Lung (tissue), 11 donors: ENCODE measurements at regions not wholly inside any gene's neighbourhood (a gene's known extent, or its start where the extent isn't known, plus 50 kb on each side); places are given as distances from the start of the nearest gene placed in this dataset.

ENCODE experiments used
- ATAC-seq: fragments of 200-7000 bp; cut with Tn5 transposase; one replicate; pipeline ENCODE4 v1.9.1; 2020; ENCODE audit warnings: moderate number of reproducible peaks; ENCODE audit not compliant: insufficient read depth, low FRiP score
- DNase-seq, 3 donors: peaks; one replicate each; pipeline ENCODE4 v3.0.0-alpha.2; 2013 to 2017
- H3K27ac ChIP-seq, 2 donors: one replicate each; pipeline ENCODE4 v1.5.1; 2013; ENCODE audit warnings: mild to moderate bottlenecking in 2 of 2, moderate library complexity in 2 of 2, control low read depth in 1 of 2, inconsistent platforms in 1 of 2, low read depth in 1 of 2, low read length in 1 of 2
- H3K27me3 ChIP-seq, 3 donors: one replicate each; pipeline ENCODE4 v1.5.1; 2013; ENCODE audit warnings: low read length in 2 of 3; ENCODE audit not compliant: control insufficient read depth in 3 of 3, insufficient read depth in 3 of 3
- H3K36me3 ChIP-seq, 4 donors: one replicate each; pipeline ENCODE4 v1.5.1; 2013; ENCODE audit warnings: low read length in 4 of 4, mild to moderate bottlenecking in 1 of 4, moderate library complexity in 1 of 4; ENCODE audit not compliant: control insufficient read depth in 4 of 4, insufficient read depth in 4 of 4
- H3K4me1 ChIP-seq, 5 donors: one replicate each; pipeline ENCODE4 v1.5.1; 2013; ENCODE audit warnings: low read length in 5 of 5, mild to moderate bottlenecking in 2 of 5, moderate library complexity in 1 of 5; ENCODE audit not compliant: control insufficient read depth in 5 of 5, insufficient read depth in 5 of 5
- H3K4me3 ChIP-seq: one replicate; pipeline ENCODE4 v1.5.1; 2013; ENCODE audit warnings: mild to moderate bottlenecking, control low read depth, moderate library complexity
- H3K9ac ChIP-seq, 2 donors: one replicate each; pipeline ENCODE4 v1.5.1; 2013; ENCODE audit warnings: low read length in 2 of 2, control low read depth in 1 of 2; ENCODE audit not compliant: insufficient read depth in 1 of 2
- H3K9me3 ChIP-seq, 4 donors: one replicate each; pipeline ENCODE4 v1.5.1; 2013; ENCODE audit warnings: low read length in 3 of 4, mild to moderate bottlenecking in 1 of 4, moderate library complexity in 1 of 4; ENCODE audit not compliant: control insufficient read depth in 4 of 4, insufficient read depth in 3 of 4
- CTCF ChIP-seq: IDR thresholded peaks from 2 replicates; pipeline ENCODE4 v1.5.1; 2012; ENCODE audit warnings: mild to moderate bottlenecking; ENCODE audit errors: control extremely low read depth, extremely low read depth
- WGBS, 2 donors: extraction: QIAGEN DNeasy Blood & Tissue Kit; methylation state at CpG; one replicate each; pipeline ENCODE4 v1.1.7; 2013; 5-methylcytosine and 5-hydroxymethylcytosine counted together
- donor health status: control.
- donor health status: control.
- donor health status: Bipolar disorder and iron deficiency.
- donor health status: healthy.
- donor health status: DM: yes; HTN: yes; CAD: no.

- peaks cover 0 to 2% (median 0%) of the 10 kb centered on the region in 3 donors for H3K27me3 ChIP-seq
These were observed 822.7 kb downstream of the NTRK3 start for GRCh38 chr15:87433871-87434270.

GRCh38 chr15:87429754-87430153 is 826.8 kb downstream of the NTRK3 start:
- no peak for TF ChIP-seq CTCF
- Histone ChIP-seq H3K9me3 (peaks cover 0 to 2% (median 0%) of the 10 kb centered on the region in 4 donors), H3K27me3 (peaks cover 0 to 2% (median 0%) of the 10 kb centered on the region in 3 donors), H3K4me3 (no peak overlapping the region), H3K9ac (no peak overlapping the region), H3K36me3 (no peaks in the 10 kb centered on the region), H3K27ac (no peak overlapping the region), H3K4me1 (no peaks in the 10 kb centered on the region)
- no peak for DNase-seq
- WGBS, 2 donors = 56 to 59% methylated on average over 1 of the region's 1 CpG
- ATAC-seq = no peak

More at GRCh38 chr15:87433871-87434270, 822.7 kb downstream of the NTRK3 start:
- no peak overlapping the region for H3K4me3 ChIP-seq
- peaks cover 0 to 2% (median 0%) of the 10 kb centered on the region in 4 donors for H3K9me3 ChIP-seq
- no peaks in the 10 kb centered on the region for H3K4me1 ChIP-seq
- no peak overlapping the region for H3K9ac ChIP-seq
- 82 to 89% methylated on average over 1 of the region's 1 CpG for WGBS, 2 donors
- no peak overlapping the region for H3K27ac ChIP-seq
- no peak for TF ChIP-seq CTCF
- no peak for DNase-seq
- no peak for ATAC-seq
- H3K36me3 ChIP-seq = no peaks in the 10 kb centered on the region

- H3K9ac ChIP-seq = no peak overlapping the region
- DNase-seq (no peak), ATAC-seq (no peak)
- no peak overlapping the region for H3K4me3 ChIP-seq
- H3K36me3 ChIP-seq = no peaks in the 10 kb centered on the region
- H3K9me3 ChIP-seq = no peaks in the 10 kb centered on the region
- H3K4me1 ChIP-seq = no peaks in the 10 kb centered on the region
- 41 to 49% methylated on average over 2 of the region's 2 CpGs for WGBS, 2 donors
- no peak for TF ChIP-seq CTCF
- H3K27me3 ChIP-seq = no peaks in the 10 kb centered on the region
- no peak overlapping the region for H3K27ac ChIP-seq
These were observed 836.5 kb downstream of the NTRK3 start for GRCh38 chr15:87420017-87420416.

- Histone ChIP-seq H3K27ac (no peak overlapping the region), H3K27me3 (no peaks in the 10 kb centered on the region), H3K36me3 (no peaks in the 10 kb centered on the region), H3K9me3 (no peaks in the 10 kb centered on the region), H3K4me1 (no peaks in the 10 kb centered on the region), H3K4me3 (no peak overlapping the region), H3K9ac (no peak overlapping the region)
- ATAC-seq (no peak), DNase-seq (no peak)
- 73 to 81% methylated on average over 1 of the region's 1 CpG for WGBS, 2 donors
- no peak for TF ChIP-seq CTCF
These were observed 837.2 kb downstream of the NTRK3 start for GRCh38 chr15:87419344-87419743.
